Mesenchymal stem cell (in vitro differentiated cells and primary cell): ENCODE measurements at regions not wholly inside any gene's neighbourhood (a gene's known extent, or its start where the extent isn't known, plus 50 kb on each side); places are given as distances from the start of the nearest gene placed in this dataset.

Experiments
- DNase-seq: peaks from one replicate; pipeline ENCODE4 v3.0.0-alpha.2; 2013
- H2AFZ ChIP-seq: one replicate; pipeline ENCODE4 v1.6.1; 2013; ENCODE audit warnings: low read depth, mild to moderate bottlenecking, control low read depth, inconsistent platforms, low read length, moderate library complexity
- H2AK5ac ChIP-seq: 2 replicates; pipeline ENCODE4 v1.6.1; 2013; ENCODE audit warnings: low read length, moderate library complexity, mild to moderate bottlenecking, inconsistent platforms; ENCODE audit not compliant: severe bottlenecking
- H2BK120ac ChIP-seq: one replicate; pipeline ENCODE4 v1.6.1; 2013; ENCODE audit warnings: low read depth, mild to moderate bottlenecking, inconsistent platforms, low read length, moderate library complexity
- H2BK12ac ChIP-seq, 2 experiments: one replicate each; pipeline ENCODE4 v1.6.1; 2013; ENCODE audit warnings: inconsistent platforms in 2 of 2, low read length in 2 of 2, mild to moderate bottlenecking in 2 of 2, moderate library complexity in 2 of 2, control low read depth in 1 of 2
- H2BK15ac ChIP-seq: one replicate; pipeline ENCODE4 v1.6.1; 2013; ENCODE audit warnings: mild to moderate bottlenecking, low read depth, inconsistent platforms; ENCODE audit not compliant: poor library complexity, severe bottlenecking
- H2BK5ac ChIP-seq: 2 replicates; pipeline ENCODE4 v1.6.1; 2013; ENCODE audit warnings: low read depth, mild to moderate bottlenecking, low read length, control low read depth, inconsistent platforms; ENCODE audit not compliant: poor library complexity, severe bottlenecking
- H3K14ac ChIP-seq, 2 experiments: one replicate each; pipeline ENCODE4 v1.6.1; 2013; ENCODE audit warnings: inconsistent platforms in 2 of 2, low read length in 2 of 2, control low read depth in 1 of 2, mild to moderate bottlenecking in 1 of 2, moderate library complexity in 1 of 2
- H3K18ac ChIP-seq, 2 experiments: one replicate each; pipeline ENCODE4 v1.6.1; 2013; ENCODE audit warnings: inconsistent platforms in 2 of 2, low read length in 2 of 2, control low read depth in 1 of 2, low read depth in 1 of 2, mild to moderate bottlenecking in 1 of 2
- H3K23ac ChIP-seq, 2 experiments: one replicate each; pipeline ENCODE4 v1.6.1; 2013; ENCODE audit warnings: inconsistent platforms in 2 of 2, low read length in 2 of 2, mild to moderate bottlenecking in 2 of 2, moderate library complexity in 2 of 2, control low read depth in 1 of 2
- H3K27ac ChIP-seq: 2 replicates; pipeline ENCODE4 v1.5.1; 2013; ENCODE audit warnings: mild to moderate bottlenecking, moderate library complexity, low read length, control low read depth, inconsistent platforms; ENCODE audit not compliant: poor library complexity, severe bottlenecking
- H3K27me3 ChIP-seq, 2 experiments: 2 replicates each; pipeline versions ENCODE4 v1.6.1 to v1.7.0; 2013; ENCODE audit warnings: low read length in 2 of 2, mild to moderate bottlenecking in 2 of 2, moderate library complexity in 2 of 2, control low read depth in 1 of 2, inconsistent platforms in 1 of 2; ENCODE audit not compliant: control insufficient read depth in 1 of 2, insufficient read depth in 1 of 2
- H3K36me3 ChIP-seq, 2 experiments: 2 replicates each; pipeline versions ENCODE4 v1.6.1 to v1.7.0; 2013; ENCODE audit warnings: low read length in 2 of 2, control low read depth in 1 of 2, inconsistent platforms in 1 of 2, low read depth in 1 of 2, mild to moderate bottlenecking in 1 of 2; ENCODE audit not compliant: insufficient read depth in 2 of 2, control insufficient read depth in 1 of 2
- H3K4ac ChIP-seq, 2 experiments: one replicate each; pipeline ENCODE4 v1.6.1; 2013; ENCODE audit warnings: inconsistent platforms in 2 of 2, low read length in 2 of 2, mild to moderate bottlenecking in 2 of 2, moderate library complexity in 2 of 2, control low read depth in 1 of 2, low read depth in 1 of 2
- H3K4me1 ChIP-seq: 2 replicates; pipeline ENCODE4 v1.6.1; 2013; ENCODE audit warnings: low read depth, low read length, control low read depth; ENCODE audit not compliant: control insufficient read depth, insufficient read depth
- H3K4me2 ChIP-seq: 2 replicates; pipeline ENCODE4 v1.6.1; 2013; ENCODE audit warnings: low read length, mild to moderate bottlenecking, inconsistent platforms; ENCODE audit not compliant: poor library complexity, severe bottlenecking
- H3K4me3 ChIP-seq, 2 experiments: 2 replicates each; pipeline versions ENCODE4 v1.5.1 to v1.7.0; 2013; ENCODE audit warnings: low read length in 2 of 2, mild to moderate bottlenecking in 2 of 2, control low read depth in 1 of 2, low read depth in 1 of 2; ENCODE audit not compliant: insufficient read depth in 1 of 2
- H3K79me1 ChIP-seq: replicated peaks from 2 replicates; pipeline ENCODE4 v1.6.1; 2013; ENCODE audit warnings: mild to moderate bottlenecking, control low read depth, low read length, inconsistent platforms; ENCODE audit not compliant: poor library complexity, severe bottlenecking
- H3K9ac ChIP-seq: 2 replicates; pipeline ENCODE4 v1.7.0; 2013; ENCODE audit warnings: mild to moderate bottlenecking, low read length, moderate library complexity
- H3K9me3 ChIP-seq: 2 replicates; pipeline ENCODE4 v1.7.0; 2013; ENCODE audit warnings: mild to moderate bottlenecking, low read length; ENCODE audit not compliant: control insufficient read depth
- H4K8ac ChIP-seq: one replicate; pipeline ENCODE4 v1.6.1; 2013; ENCODE audit warnings: inconsistent platforms, mild to moderate bottlenecking, low read length, moderate library complexity
- H4K91ac ChIP-seq: one replicate; pipeline ENCODE4 v1.6.1; 2013; ENCODE audit warnings: mild to moderate bottlenecking, low read length, inconsistent platforms
- WGBS: methylation state at CpG from one replicate; pipeline ENCODE4 v1.1.7; 2013; ENCODE audit warnings: mixed read lengths; 5-methylcytosine and 5-hydroxymethylcytosine counted together

GRCh38 chr1:13968361-13968760, 268.4 kb downstream of the PRDM2 start:
- Histone ChIP-seq H3K18ac (no peak overlapping the region), H2BK12ac (no peak overlapping the region), H3K4me2 (no peak overlapping the region), H3K79me1 (no peaks in the 10 kb centered on the region), H2AK5ac (no peak overlapping the region), H4K91ac (no peak overlapping the region), H3K4me1 (no peaks in the 10 kb centered on the region), H2AFZ (no peak overlapping the region), H3K27me3 (no peaks in the 10 kb centered on the region), H4K8ac (no peak overlapping the region), H2BK5ac (no peak overlapping the region), H3K27ac (no peak overlapping the region), H2BK120ac (no peak overlapping the region), H3K23ac (no peak overlapping the region), H3K9ac (no peak overlapping the region), H3K4me3 (no peak overlapping the region), H3K4ac (no peak overlapping the region), H2BK15ac (no peak overlapping the region), H3K36me3 (no peaks in the 10 kb centered on the region), H3K14ac (no peak overlapping the region), H3K9me3 (peaks cover 18% of the 10 kb centered on the region)
- DNase-seq, result no peak
- 75% methylated on average over 8 of the region's 8 CpGs for WGBS

- Histone ChIP-seq H2AK5ac (no peak overlapping the region), H2BK120ac (no peak overlapping the region), H3K4ac (no peak overlapping the region), H3K4me3 (no peak overlapping the region), H3K4me2 (no peak overlapping the region), H3K9me3 (peaks cover 18% of the 10 kb centered on the region), H3K9ac (no peak overlapping the region), H2BK12ac (no peak overlapping the region), H2BK15ac (no peak overlapping the region), H4K8ac (no peak overlapping the region), H3K4me1 (no peaks in the 10 kb centered on the region), H3K27me3 (no peaks in the 10 kb centered on the region), H2AFZ (no peak overlapping the region), H3K36me3 (no peaks in the 10 kb centered on the region), H3K23ac (no peak overlapping the region), H3K79me1 (no peaks in the 10 kb centered on the region), H4K91ac (no peak overlapping the region), H3K27ac (no peak overlapping the region), H3K18ac (no peak overlapping the region), H2BK5ac (no peak overlapping the region), H3K14ac (no peak overlapping the region)
- no peak for DNase-seq
Measured at GRCh38 chr1:13970631-13971247, 270.8 kb downstream of the PRDM2 start.

- Histone ChIP-seq H3K23ac (no peak overlapping the region), H3K27ac (no peak overlapping the region), H3K4me3 (no peak overlapping the region), H3K18ac (no peak overlapping the region), H3K4ac (no peak overlapping the region), H3K79me1 (no peaks in the 10 kb centered on the region), H2AK5ac (no peak overlapping the region), H2BK120ac (no peak overlapping the region), H3K27me3 (no peaks in the 10 kb centered on the region), H4K91ac (no peak overlapping the region), H2BK12ac (no peak overlapping the region), H3K14ac (no peak overlapping the region), H3K9me3 (peaks cover 3% of the 10 kb centered on the region), H3K9ac (no peak overlapping the region), H2BK5ac (no peak overlapping the region), H4K8ac (no peak overlapping the region), H2BK15ac (no peak overlapping the region), H3K36me3 (no peaks in the 10 kb centered on the region), H3K4me1 (no peaks in the 10 kb centered on the region), H3K4me2 (no peak overlapping the region), H2AFZ (no peak overlapping the region)
- no CpG with 5 or more reads among the region's 2 CpGs for WGBS
- no peak for DNase-seq
Measured at GRCh38 chr1:13976485-13976884, 276.5 kb downstream of the PRDM2 start.

GRCh38 chr1:13981142-13981541, 281.2 kb downstream of the PRDM2 start:
- no peak overlapping the region for H2BK15ac ChIP-seq
- DNase-seq, result no peak
- 95% methylated on average over 2 of the region's 2 CpGs for WGBS

More at GRCh38 chr1:13981142-13981541, 281.2 kb downstream of the PRDM2 start:
- Histone ChIP-seq H2BK12ac (no peak overlapping the region), H3K18ac (no peak overlapping the region), H3K4me2 (no peak overlapping the region), H3K9ac (no peak overlapping the region), H2AK5ac (no peak overlapping the region), H3K4me3 (no peak overlapping the region), H4K8ac (no peak overlapping the region), H4K91ac (no peak overlapping the region), H3K79me1 (no peaks in the 10 kb centered on the region), H2BK5ac (no peak overlapping the region), H3K27me3 (no peaks in the 10 kb centered on the region), H3K4me1 (no peaks in the 10 kb centered on the region), H3K23ac (no peak overlapping the region), H3K36me3 (no peaks in the 10 kb centered on the region), H3K4ac (no peak overlapping the region), H2BK120ac (no peak overlapping the region), H3K14ac (no peak overlapping the region), H2AFZ (no peak overlapping the region), H3K27ac (no peak overlapping the region), H3K9me3 (no peaks in the 10 kb centered on the region)
